ENCODE measurements at regions not wholly inside any gene's neighbourhood (a gene's known extent, or its start where the extent isn't known, plus 50 kb on each side); places are given as distances from the start of the nearest gene placed in this dataset.

DNA sequence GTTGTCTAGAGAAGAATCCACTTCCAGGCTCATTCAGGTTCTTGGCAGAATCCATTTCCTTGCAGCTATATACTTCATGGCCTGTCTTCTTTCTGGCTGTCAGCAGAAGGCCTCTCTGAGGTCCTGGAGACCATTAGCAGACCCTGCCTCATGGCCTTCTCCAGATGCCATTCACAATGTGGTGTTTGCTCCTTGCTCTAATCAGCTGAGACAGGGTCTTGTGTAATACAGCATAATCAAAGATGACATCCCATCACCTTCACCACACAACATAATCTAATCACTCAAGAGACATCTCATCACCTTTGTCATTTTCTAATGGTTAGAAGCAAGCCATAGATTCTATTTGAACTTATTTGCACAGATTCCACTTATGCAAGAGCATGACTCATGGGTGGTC, 403.9 kb upstream of the LRRC7 start:
- DNase-seq: no peak

DNA sequence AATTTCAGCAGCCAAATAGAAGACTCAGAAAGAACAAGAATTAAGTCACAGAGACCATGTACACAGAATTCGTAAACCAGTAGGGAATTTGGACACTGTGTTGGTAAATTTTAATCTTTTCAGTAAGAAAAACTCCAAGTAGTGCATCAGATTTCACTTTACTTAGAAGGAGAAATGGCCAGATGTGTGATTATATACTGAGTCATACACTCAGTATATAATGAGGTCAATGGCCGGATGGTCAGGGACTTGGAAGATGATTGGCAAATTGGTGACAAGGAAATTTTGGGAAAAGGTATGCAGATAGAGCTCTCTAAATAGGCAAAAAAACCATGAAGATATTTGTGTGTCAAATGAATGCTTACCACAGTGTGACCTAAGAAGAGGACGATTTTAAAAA, 399.8 kb upstream of the LRRC7 start:
- DNase-seq: no peak

DNA sequence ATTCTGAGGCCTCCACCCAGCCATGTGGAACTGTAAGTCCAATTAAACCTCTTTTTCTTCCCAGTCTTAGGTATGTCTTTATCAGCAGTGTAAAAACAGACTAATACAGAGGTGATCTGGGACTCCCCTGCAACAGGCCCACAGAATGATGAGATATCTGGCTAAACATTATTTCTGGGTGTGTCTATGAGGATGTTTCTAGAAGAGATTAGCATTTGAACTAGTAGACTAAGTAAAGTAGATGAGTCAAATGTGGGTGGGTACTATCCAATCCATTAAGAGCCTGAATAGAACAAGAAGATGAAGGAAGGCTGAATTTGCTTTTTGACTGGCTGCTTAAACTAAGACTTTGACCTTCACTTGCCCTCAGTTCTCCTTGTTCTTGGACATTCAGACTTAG, 396.5 kb upstream of the LRRC7 start:
- no peak for DNase-seq

DNA sequence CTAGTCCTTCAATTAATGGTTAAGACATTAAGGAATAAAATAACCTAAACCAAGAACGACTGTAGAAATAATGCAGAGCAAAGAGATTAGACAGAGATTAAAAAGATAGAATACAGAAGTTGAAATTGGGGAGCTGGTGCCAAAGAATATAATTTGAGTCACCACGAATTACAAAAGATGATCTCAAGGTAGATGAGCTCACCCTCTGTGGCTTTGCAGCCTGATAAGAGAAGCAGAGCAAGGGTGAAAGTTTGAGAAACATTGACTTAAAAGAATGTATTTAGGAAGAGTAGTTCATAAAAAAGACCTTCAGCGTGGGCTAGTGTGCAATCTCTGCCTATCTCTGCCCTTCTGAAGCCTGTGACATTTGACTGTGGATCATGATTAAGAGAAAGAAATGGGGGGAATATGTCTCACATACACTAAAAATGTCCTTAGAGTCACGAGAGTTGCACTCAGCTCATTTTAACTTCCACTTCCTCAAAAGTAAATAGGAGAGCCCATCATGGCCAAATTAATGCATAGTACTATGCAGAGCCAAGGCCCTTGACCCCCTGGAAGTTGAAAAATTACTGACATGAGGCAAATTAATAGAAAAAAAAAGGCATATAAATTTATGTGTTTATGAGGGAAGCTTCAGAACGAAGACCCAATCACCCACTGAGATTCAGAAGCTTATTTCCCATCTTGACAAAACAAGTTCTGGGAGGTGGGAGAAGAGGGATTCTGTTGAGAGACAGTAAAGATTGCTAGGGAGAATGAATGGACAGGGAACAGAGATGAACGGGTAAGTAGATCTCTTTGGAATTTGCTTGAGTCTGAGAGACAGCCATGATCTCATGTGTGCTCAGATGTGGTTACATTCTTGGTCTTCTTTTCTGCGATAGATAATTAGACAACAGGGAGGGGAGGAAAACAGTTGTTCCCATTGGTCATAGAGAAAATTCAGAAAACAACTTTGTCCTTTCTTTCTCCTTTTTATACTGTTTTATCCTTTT, 395.4 kb upstream of the LRRC7 start:
- no peak for DNase-seq

DNA sequence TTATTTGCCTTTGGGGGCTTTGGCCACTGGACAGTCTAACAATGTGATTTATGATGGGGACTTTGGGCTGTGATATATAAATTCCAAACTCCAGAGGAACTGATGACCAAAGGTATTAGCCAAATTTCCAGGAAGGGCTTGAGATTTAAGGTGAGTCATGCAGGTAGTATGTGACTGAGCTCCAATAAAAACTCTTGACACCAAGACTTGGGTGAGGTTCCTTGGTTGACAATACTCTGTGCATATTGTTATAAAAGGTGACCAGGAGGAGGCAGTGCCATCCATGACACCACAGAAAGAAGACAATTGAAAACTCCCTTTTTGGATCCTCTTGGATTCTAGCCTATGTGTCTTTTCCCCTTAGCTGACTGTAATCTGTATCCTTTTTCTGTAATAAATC, 392.7 kb upstream of the LRRC7 start:
- DNase-seq: no peak

DNA sequence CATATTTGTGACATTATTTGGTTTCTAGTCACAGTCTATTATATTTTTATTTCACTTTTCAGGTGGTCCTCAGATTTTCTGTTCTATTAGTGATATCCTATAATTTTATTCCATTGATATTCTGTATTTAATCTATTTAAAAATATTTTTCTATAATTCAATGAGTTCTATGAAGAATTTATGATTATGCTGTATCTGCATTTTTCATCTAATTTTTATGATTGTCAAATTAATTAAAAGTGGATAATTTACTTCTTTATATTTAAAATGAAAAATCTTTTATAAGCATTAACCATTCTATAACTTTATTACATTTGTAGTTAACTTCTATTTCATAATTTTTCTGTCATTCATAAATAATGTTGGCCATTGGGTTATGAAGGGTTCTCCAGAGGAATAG, 387.4 kb upstream of the LRRC7 start:
- DNase-seq: no peak

DNA sequence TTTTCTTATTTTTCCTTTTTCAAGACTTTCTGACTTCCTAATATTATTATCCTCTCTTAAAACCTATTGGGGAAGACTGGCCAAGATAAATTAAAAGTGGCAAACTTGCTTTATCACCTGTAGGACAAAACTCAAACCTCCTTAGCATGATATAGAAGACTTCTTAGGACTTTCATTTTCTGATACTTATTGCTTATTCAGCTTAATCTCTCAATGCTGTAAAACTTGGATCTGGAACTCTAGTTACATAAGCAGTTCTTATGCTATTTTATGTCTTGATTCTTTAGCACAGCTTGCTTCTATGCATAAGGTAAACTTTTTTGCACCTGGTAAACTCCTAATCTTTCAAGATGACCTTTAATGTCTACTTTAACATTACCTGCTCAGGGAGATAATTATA, 382.3 kb upstream of the LRRC7 start:
- DNase-seq: no peak

DNA sequence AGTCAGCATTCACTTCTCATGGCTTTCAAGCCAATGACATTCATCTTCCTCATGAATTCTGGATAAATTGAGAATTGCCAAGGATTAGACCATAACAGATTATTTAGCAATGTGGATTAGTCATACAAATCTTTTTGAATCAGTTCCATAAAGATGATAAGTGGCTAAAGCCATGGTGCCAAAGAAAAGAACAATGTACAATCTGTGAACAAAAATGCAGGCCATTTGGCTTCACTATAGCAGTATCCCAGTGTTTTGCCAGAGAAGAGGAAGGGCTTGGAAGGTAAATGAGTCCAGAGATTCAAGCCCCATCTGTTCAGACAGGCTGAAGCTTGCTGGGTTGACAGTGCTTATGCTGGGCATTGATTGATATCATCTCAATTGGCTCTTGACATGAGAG, 376.4 kb upstream of the LRRC7 start:
- DNase-seq: no peak

DNA sequence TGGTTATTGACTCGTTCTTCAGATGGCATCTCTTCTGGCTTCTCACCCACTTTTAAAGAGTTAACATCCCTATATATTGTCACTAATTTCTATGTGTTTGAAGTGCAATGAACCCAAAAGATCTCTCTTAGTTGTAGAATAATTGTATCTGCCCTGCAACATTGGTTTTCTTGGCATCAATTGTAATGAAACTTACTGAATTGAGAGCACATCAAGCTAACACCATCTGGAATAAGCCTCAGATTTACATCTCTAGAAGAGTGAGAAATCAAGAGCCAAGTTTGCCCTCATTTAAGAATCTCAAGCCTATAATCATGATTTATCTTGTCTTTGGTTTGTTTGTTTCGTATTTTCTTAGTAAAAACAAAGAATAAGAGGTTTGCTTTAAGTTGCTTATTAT, 372.6 kb upstream of the LRRC7 start:
- no peak for DNase-seq

DNA sequence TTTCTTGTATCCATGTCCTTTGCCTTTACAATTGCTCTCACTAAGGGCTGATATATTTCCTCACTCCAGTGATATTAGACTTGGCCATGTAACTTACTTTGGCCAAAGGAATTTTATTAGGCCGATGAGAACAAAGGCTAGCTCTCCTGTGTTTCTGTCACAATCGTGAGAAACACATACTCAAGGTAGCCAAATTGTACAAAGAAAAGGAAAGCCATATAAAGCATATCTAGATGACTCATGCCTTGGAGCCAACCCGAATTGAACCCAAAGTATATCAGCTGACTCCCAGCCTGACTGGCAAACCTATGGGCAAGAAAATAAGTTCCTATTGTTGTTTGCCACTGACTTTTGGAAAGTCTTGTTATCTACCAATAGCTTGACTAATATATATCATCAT, 371.7 kb upstream of the LRRC7 start:
- no peak for DNase-seq

DNA sequence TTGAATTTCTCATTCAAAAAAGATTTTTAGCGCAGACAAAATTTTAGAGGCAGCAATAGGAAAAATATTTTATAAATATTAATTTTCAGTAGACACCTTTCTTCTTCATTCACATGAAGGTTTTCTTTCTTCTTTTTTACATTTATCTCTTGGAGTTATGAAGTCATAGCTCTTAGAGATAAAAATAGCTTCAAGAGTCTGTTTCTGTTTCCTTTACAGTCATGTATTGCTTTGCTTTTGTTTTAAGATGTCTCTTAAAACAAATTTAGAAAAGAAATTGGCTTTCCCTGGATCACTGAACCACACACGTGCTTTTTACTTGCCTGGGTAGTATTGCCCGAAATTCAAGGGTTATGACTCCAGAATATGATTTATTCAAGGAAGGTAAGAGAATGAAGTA, 369.9 kb upstream of the LRRC7 start:
- DNase-seq: no peak

DNA sequence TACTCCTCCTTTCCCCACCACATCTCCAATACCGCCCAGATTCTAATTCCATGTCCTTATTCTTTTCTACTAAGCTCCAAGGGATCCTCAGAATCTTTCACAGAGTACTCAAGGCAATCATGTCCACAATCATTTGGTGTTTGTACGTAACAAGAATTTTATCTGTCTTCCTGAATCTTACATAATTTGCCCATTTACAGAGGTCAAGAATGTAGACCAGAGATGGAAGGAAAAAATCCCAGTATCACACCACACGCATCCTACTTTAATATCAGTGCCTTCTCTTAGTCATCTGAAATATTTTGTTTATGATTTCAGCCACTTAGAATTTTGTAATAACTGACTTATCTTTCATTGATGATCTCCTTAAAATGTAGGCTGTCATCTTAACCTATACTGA, 366.0 kb upstream of the LRRC7 start:
- DNase-seq: no peak

DNA sequence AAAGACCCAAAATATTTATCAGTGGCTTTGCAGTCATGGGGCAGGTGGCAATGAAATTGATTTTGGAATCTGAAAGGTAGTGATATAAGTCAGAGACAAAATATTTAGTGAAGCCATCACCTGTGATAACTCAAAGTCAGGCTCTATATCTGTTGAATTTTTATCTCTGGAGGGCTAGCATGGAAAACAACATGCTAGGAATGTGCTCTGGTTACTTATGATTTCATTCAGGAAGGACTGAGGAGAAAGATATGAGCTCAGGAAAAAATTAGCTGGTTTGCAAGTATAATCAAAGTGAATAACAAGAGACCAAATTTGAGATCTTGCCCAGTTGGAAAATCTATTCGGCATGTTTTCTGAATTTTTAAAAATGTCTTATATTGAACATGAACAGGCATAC, 364.6 kb upstream of the LRRC7 start:
- no peak for DNase-seq

DNA sequence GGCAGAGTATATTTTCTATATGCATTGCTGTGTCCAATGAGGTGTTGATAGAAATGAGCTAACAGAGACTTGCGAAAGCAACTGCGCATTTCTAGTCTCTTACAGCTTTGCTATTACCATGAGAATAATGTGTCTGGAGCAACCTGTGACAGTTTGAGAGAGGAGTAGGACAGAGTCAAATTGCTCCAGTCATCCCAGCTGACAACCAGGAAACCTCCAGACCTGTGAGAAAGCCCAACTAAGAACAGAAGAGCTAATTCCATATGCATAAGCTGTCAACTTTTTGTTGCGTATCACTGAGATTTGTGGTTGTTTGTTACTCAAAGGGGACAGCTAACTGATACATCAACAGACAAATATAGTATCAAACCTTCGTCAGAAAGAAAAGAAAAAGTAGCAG, 354.1 kb upstream of the LRRC7 start:
- DNase-seq: no peak

DNA sequence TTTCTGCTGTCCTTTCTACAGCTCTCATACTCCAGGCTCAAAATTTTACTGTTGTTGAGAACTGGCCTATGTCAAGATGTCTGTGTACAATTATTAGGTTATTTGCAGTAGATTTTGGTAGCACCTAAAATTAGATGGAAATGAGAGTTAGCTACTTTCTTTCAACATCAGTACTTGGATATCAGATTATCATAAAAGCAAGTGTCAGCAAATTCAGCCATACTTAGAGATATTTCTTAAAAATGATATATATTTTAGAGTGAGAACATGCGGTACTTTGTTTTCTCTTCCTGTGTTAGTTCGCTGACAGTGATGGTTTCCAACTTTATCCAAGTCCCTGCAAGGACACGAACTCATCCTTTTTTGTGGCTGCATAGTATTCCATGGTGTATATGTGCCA, 351.8 kb upstream of the LRRC7 start:
- no peak for DNase-seq

DNA sequence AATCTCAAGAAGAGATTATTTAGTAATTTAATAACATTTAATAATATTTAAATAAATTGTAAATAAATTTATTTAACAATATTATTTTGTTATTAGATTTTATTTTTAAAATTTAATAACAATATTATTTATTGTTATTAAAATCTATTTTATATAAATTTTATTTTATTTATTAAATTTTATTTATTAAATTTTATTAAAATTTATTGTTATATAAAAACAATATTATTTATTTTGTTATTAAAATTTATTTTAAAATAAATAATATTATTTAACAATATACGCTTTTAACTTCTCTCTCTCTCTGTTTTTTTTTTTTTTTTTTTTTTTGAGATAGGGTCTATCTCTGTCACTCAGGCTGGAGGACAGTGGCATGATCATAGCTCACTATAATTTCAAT, 347.1 kb upstream of the LRRC7 start:
- no peak for DNase-seq

DNA sequence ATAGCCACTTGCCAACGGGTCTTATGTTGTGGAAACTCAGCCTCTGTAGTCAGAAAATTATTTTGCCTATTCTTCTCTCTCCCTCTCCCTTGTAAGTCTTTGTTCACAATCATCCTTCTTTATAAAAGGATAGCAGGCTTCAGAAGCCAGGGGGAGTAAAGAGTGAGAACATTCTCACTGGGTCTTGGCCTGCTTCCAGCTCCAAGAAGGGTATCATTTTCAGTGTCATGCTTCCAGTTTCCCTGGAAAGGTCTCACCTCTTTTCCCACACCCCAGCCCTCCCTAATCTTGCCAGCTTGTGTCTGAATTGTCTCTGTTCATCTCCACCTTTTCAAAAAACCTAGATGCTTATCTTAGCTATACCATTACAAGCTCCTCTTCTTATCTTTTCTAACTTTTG, 346.2 kb upstream of the LRRC7 start:
- no peak for DNase-seq

DNA sequence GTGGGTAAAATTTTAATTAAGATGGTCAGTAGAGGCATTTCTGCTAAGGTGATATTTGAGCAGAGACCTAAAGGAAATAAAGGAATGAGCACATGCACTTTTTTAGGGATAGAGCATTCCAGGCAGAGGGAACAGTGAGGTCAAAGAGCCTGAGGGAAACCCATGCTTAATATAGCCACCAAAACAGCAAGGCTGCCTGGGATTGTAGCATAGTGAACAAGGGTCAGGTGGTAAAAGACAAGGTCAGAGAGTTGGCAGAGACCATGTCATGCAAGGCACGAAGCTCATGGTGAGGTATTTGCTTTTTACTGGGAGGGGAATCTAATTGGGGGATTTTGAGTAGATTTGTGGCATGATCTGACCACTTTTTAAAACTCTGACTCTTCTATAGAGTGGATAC, 344.6 kb upstream of the LRRC7 start:
- DNase-seq: no peak

DNA sequence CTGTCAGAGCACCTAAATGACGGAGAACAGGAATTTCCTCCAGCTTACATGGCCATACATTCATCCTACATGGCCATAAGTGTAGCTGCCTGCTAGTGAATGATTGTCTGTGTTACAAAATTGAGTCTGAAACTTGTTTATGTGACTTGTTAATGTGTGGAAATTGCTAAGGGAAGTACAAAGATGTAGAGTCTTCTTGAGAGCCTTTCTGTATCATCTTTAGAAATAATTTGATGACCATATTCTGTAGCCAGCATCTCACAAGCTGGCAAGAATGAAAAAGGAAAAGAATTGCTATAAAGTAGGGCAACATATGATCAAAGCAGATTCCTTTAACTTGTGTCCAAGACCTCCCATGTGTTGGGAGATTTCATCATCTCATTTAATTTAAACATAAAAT, 339.2 kb upstream of the LRRC7 start:
- DNase-seq: no peak

DNA sequence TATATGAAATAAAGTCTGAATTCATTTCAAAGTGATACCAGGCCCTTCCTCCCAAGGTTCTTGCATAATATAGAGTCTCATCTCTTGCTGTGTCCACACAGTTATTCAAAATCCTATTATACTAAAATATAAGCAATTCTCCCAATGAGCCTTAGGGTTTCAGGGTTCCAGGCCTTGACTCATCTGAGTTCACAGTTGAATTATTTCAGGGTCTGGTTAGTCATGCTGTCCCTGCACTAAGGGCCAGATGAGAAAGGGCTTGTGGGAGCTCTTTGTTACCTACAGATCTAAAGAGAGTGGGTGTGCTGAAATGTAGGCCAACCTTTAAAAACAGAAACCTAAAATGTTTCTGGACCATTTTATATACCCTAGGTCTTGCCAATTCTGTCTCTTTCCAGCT, 337.5 kb upstream of the LRRC7 start:
- no peak for DNase-seq

DNA sequence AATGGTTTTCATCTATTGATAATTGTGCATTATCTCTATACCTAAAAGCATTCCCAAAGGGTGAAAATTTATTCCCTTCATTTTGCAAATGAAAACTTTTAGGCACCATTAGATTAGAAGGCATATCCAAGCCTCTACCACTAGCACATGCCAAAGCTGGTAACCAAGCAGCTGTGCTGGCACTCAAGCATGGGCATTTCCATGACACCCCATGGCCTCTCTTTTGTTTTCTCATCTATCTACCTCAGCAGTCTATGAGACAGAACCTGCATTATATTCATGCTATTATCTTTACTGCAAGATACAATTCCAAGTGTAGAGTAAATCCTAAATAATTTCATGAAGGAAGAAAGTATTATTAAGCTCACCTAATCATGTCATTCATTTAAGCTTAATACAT, 334.3 kb upstream of the LRRC7 start:
- no peak for DNase-seq

DNA sequence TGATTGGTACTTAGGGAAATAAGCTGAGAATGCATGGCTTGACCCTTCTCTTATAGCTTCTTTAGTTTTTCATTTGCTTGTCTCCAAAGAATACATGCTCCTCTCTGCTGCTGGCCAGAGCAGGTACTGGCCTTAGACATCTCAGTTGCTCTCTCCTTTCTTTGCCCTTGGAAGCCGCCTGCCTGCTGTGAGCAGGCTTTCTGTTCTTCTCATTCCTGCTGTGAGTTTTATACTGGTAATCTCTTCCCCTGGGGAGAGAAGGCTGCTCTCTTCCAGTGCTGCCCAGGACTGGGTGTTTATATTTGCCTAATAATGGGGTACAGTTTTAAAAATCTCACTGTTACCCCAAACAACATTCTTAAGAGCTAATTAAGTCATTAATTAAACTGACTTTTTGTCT, 323.5 kb upstream of the LRRC7 start:
- DNase-seq: no peak

DNA sequence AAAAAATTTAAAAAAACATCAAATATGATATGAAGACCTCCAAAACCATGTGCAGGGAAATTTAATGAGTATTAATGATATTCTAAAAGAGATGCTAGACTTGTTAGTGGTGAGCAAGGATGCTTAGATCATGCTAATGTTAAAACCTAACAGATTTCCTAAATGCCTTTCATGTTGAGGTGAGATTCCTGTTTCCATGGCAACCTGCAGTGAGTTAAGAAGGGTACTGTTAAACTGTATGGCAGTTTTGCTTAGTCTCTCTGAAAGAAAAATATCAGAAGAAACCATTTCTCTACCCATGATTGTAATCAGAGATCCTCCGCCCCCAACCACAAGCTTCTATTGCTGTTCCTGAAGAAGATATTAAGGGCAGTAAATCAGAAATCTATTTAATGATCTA, 321.6 kb upstream of the LRRC7 start:
- no peak for DNase-seq

DNA sequence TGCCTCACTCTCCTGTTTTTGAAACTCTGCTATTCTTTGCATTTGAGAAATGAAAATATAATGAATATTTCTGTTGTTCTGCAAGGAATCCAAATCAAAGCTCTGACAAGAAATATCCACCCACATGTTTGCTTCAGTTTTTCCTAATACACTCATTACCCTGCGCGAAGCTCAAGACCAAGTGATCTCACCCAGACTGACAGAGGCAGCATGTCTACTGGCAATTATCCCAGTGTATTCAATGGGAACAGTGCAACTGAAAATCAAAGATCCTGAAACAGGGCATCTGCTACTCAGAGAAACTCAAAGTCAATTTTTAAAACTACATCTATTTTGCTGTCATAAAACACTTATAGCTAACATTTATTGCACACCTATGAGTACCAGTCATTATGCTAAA, 321.0 kb upstream of the LRRC7 start:
- peak; percentile 19 for DNase-seq

DNA sequence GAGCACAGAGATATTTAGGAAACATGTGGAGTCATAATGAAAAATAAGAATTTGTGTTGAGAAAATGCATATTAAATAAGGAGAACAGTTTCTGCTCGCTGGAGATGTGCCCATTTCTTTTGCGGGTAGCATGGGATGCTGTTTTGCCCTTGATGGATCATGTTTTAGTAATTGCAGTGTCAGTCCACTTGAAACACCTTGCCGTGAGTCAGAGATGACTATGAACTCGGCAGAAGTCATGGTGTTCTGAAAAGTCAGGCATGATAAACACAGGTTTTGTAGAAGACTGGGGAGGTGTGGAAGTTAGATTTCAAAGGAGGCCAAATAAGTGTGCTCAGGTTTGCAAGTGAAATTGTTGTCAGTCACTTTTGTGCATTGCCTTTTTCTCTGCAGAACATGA, 315.0 kb upstream of the LRRC7 start:
- DNase-seq: no peak

All from hindlimb muscle (tissue), 1 donor.